IMR-90 (cell line): ENCODE measurements at regions not wholly inside any gene's neighbourhood (a gene's known extent, or its start where the extent isn't known, plus 50 kb on each side); places are given as distances from the start of the nearest gene placed in this dataset.

Experiments used
- CEBPB ChIP-seq: IDR thresholded peaks from 2 replicates; pipeline ENCODE4 v1.6.1; 2012; ENCODE audit warnings: low read depth, low read length, improper control_type of control experiment
- CHD1 ChIP-seq: IDR thresholded peaks from 2 replicates; pipeline ENCODE4 v1.6.1; 2012; ENCODE audit warnings: low read depth, low read length, improper control_type of control experiment
- CTCF ChIP-seq: conservative IDR thresholded peaks from 2 replicates; pipeline ENCODE4 v1.5.1; 2012; ENCODE audit warnings: mild to moderate bottlenecking, low read depth, low read length, improper control_type of control experiment
- FOS ChIP-seq: fragments of 150-350 bp; IDR thresholded peaks from 2 replicates; pipeline ENCODE4 v1.6.1; 2016; ENCODE audit warnings: low read depth, low read length
- MAFK ChIP-seq: IDR thresholded peaks from 2 replicates; pipeline ENCODE4 v1.6.1; 2012; ENCODE audit warnings: low read depth, low read length, improper control_type of control experiment
- MXI1 ChIP-seq: IDR thresholded peaks from 2 replicates; pipeline ENCODE4 v1.6.1; 2012; ENCODE audit warnings: low read depth, mild to moderate bottlenecking, low read length, moderate library complexity, borderline replicate concordance
- POLR2A ChIP-seq: IDR thresholded peaks from 2 replicates; pipeline ENCODE4 v1.6.1; 2012; ENCODE audit warnings: mild to moderate bottlenecking, low read depth, low read length
- RCOR1 ChIP-seq: IDR thresholded peaks from 2 replicates; pipeline ENCODE4 v1.6.1; 2012; ENCODE audit warnings: mild to moderate bottlenecking, low read length, improper control_type of control experiment; ENCODE audit not compliant: insufficient replicate concordance
- RFX5 ChIP-seq: IDR thresholded peaks from 2 replicates; pipeline ENCODE4 v1.8.0; 2012; ENCODE audit warnings: low read depth, mild to moderate bottlenecking, low read length, moderate library complexity
- SMC3 ChIP-seq: fragments of 150-350 bp; IDR thresholded peaks from 2 replicates; pipeline ENCODE4 v1.6.1; 2016; ENCODE audit warnings: low read depth, mild to moderate bottlenecking, antibody characterized with exemption, low read length, moderate library complexity

- TF ChIP-seq POLR2A (no peak), CHD1 (no peak), CTCF (no peak), SMC3 (no peak), CEBPB (no peak), RFX5 (no peak), FOS (no peak), RCOR1 (no peak), MAFK (no peak), MXI1 (no peak)
These were observed 627.9 kb downstream of the IQCM start for GRCh38 chr4:149187726-149188125.
